Thymus (tissue), 11 donors: ENCODE measurements at regions not wholly inside any gene's neighbourhood (a gene's known extent, or its start where the extent isn't known, plus 50 kb on each side); places are given as distances from the start of the nearest gene placed in this dataset.

Source experiments
- DNase-seq, 9 donors: peaks; one replicate each; pipeline ENCODE4 v3.0.0-alpha.2; 2013; ENCODE audit warnings: low spot score in 9 of 9, low read depth in 6 of 9, missing footprints in 1 of 9
- H3K27ac ChIP-seq, 2 donors: one replicate each; pipeline ENCODE4 v1.5.1; 2013; ENCODE audit warnings: control low read depth in 1 of 2, low read depth in 1 of 2, low read length in 1 of 2, mild to moderate bottlenecking in 1 of 2, moderate library complexity in 1 of 2
- H3K27me3 ChIP-seq, 2 donors: one replicate each; pipeline ENCODE4 v1.5.1; 2013; ENCODE audit warnings: low read length in 1 of 2; ENCODE audit not compliant: control insufficient read depth in 2 of 2, insufficient read depth in 1 of 2
- H3K36me3 ChIP-seq, 2 donors: one replicate each; pipeline ENCODE4 v1.5.1; 2013; ENCODE audit warnings: low read length in 1 of 2, mild to moderate bottlenecking in 1 of 2, moderate library complexity in 1 of 2; ENCODE audit not compliant: control insufficient read depth in 2 of 2, insufficient read depth in 2 of 2
- H3K4me1 ChIP-seq, 2 donors: one replicate each; pipeline ENCODE4 v1.5.1; 2013; ENCODE audit warnings: low read length in 2 of 2; ENCODE audit not compliant: control insufficient read depth in 2 of 2, insufficient read depth in 2 of 2
- H3K4me3 ChIP-seq, 2 donors: one replicate each; pipeline ENCODE4 v1.5.1; 2013; ENCODE audit warnings: low read length in 2 of 2, control low read depth in 1 of 2, mild to moderate bottlenecking in 1 of 2
- H3K9me3 ChIP-seq, 2 donors: one replicate each; pipeline ENCODE4 v1.5.1; 2013; ENCODE audit warnings: low read length in 1 of 2, mild to moderate bottlenecking in 1 of 2; ENCODE audit not compliant: control insufficient read depth in 2 of 2, insufficient read depth in 1 of 2
- WGBS: extraction: QIAGEN DNeasy Blood & Tissue Kit; methylation state at CpG from one replicate; pipeline ENCODE4 v1.1.7; 2013; 5-methylcytosine and 5-hydroxymethylcytosine counted together
- donor health status: healthy.

GRCh38 chr7:155871211-155871610 is 58.9 kb upstream of the SHH start:
- H3K27ac ChIP-seq: no peak overlapping the region
- peaks cover 0 to 2% of the 10 kb centered on the region in 2 donors for H3K27me3 ChIP-seq
- no peak for DNase-seq
- no peaks in the 10 kb centered on the region for H3K36me3 ChIP-seq
- no peaks in the 10 kb centered on the region for H3K9me3 ChIP-seq
- 93% methylated on average over 7 of the region's 7 CpGs for WGBS
- H3K4me3 ChIP-seq: no peak overlapping the region
- no peaks in the 10 kb centered on the region for H3K4me1 ChIP-seq

- WGBS: 77% methylated on average over 16 of the region's 16 CpGs
- Histone ChIP-seq H3K9me3 (no peaks in the 10 kb centered on the region), H3K4me3 (no peak overlapping the region), H3K27me3 (peaks cover 0 to 2% of the 10 kb centered on the region in 2 donors), H3K4me1 (no peaks in the 10 kb centered on the region), H3K36me3 (no peaks in the 10 kb centered on the region), H3K27ac (no peak overlapping the region)
- DNase-seq: no peak
Measured at GRCh38 chr7:155870334-155871180, 58.3 kb upstream of the SHH start.

GRCh38 chr7:155869784-155870076 is 57.5 kb upstream of the SHH start:
- peaks cover 0 to 5% of the 10 kb centered on the region in 2 donors for H3K27me3 ChIP-seq
- no peaks in the 10 kb centered on the region for H3K4me1 ChIP-seq
- peaks cover 0 to 1% of the 10 kb centered on the region in 2 donors for H3K9me3 ChIP-seq
- H3K27ac ChIP-seq: no peak overlapping the region
- 94% methylated on average over 13 of the region's 13 CpGs for WGBS
- H3K36me3 ChIP-seq: no peaks in the 10 kb centered on the region
- no peak overlapping the region for H3K4me3 ChIP-seq
- no peak for DNase-seq

GRCh38 chr7:155868955-155869783 is 56.9 kb upstream of the SHH start:
- Histone ChIP-seq H3K9me3 (peaks cover 0 to 1% of the 10 kb centered on the region in 2 donors), H3K27me3 (peaks cover 0 to 5% of the 10 kb centered on the region in 2 donors), H3K36me3 (no peaks in the 10 kb centered on the region), H3K27ac (no peak overlapping the region), H3K4me3 (no peak overlapping the region), H3K4me1 (no peaks in the 10 kb centered on the region)
- WGBS: 88% methylated on average over 10 of the region's 10 CpGs
- no peak for DNase-seq

- H3K27ac ChIP-seq: no peak overlapping the region
- WGBS: 94% methylated on average over 6 of the region's 6 CpGs
- H3K4me1 ChIP-seq: no peaks in the 10 kb centered on the region
- no peak for DNase-seq
- H3K4me3 ChIP-seq: no peak overlapping the region
- no peaks in the 10 kb centered on the region for H3K36me3 ChIP-seq
- peaks cover 0 to 1% of the 10 kb centered on the region in 2 donors for H3K9me3 ChIP-seq
- H3K27me3 ChIP-seq: peaks cover 0 to 5% of the 10 kb centered on the region in 2 donors
Measured at GRCh38 chr7:155867734-155868400, 55.6 kb upstream of the SHH start.

- Histone ChIP-seq H3K27ac (no peak overlapping the region), H3K9me3 (peaks cover 0 to 1% of the 10 kb centered on the region in 2 donors), H3K27me3 (peaks cover 0 to 3% of the 10 kb centered on the region in 2 donors), H3K4me1 (no peaks in the 10 kb centered on the region), H3K4me3 (no peak overlapping the region), H3K36me3 (no peaks in the 10 kb centered on the region)
- WGBS: 91% methylated on average over 3 of the region's 3 CpGs
- no peak for DNase-seq
Measured at GRCh38 chr7:155867280-155867679, 55.0 kb upstream of the SHH start.

GRCh38 chr7:155865830-155866525 is 53.7 kb upstream of the SHH start:
- Histone ChIP-seq H3K4me3 (no peak overlapping the region), H3K9me3 (peaks cover 0 to 1% of the 10 kb centered on the region in 2 donors), H3K27me3 (peaks cover 0 to 3% of the 10 kb centered on the region in 2 donors), H3K4me1 (no peaks in the 10 kb centered on the region), H3K27ac (no peak overlapping the region), H3K36me3 (no peaks in the 10 kb centered on the region)
- WGBS: 74% methylated on average over 19 of the region's 19 CpGs
- DNase-seq: no peak

GRCh38 chr7:155864991-155865690 is 52.9 kb upstream of the SHH start:
- WGBS: 89% methylated on average over 11 of the region's 11 CpGs

More at GRCh38 chr7:155864991-155865690, 52.9 kb upstream of the SHH start:
- Histone ChIP-seq H3K4me1 (no peaks in the 10 kb centered on the region), H3K9me3 (peaks cover 0 to 1% of the 10 kb centered on the region in 2 donors), H3K27ac (no peak overlapping the region), H3K36me3 (no peaks in the 10 kb centered on the region), H3K4me3 (no peak overlapping the region), H3K27me3 (peaks cover 0 to 3% of the 10 kb centered on the region in 2 donors)
- DNase-seq: no peak
